Progenitor cell of endocrine pancreas (in vitro differentiated cells): ENCODE measurements at regions not wholly inside any gene's neighbourhood (a gene's known extent, or its start where the extent isn't known, plus 50 kb on each side); places are given as distances from the start of the nearest gene placed in this dataset.
"Not testable (repeated sequence)": the region's sequence is repeated elsewhere in the genome, so short reads cannot be mapped to it uniquely, and the experiment has no call there.

Experiments
- DNase-seq: peaks from one replicate; pipeline ENCODE4 v3.0.0; 2021; ENCODE audit warnings: low spot score; ENCODE audit not compliant: unreplicated experiment
- H3K27ac Mint-ChIP-seq: 2 replicates; pipeline ENCODE4 v1.8.0; 2021; ENCODE audit warnings: mild to moderate bottlenecking, moderate library complexity, mixed read lengths
- H3K27me3 Mint-ChIP-seq: 2 replicates; pipeline ENCODE4 v1.8.0; 2021; ENCODE audit warnings: mixed read lengths
- H3K36me3 Mint-ChIP-seq: 2 replicates; pipeline ENCODE4 v1.8.0; 2022; ENCODE audit warnings: mixed read lengths; ENCODE audit not compliant: insufficient read depth
- H3K4me1 Mint-ChIP-seq: 2 replicates; pipeline ENCODE4 v1.8.0; 2021; ENCODE audit warnings: low read depth, mixed read lengths
- H3K4me3 Mint-ChIP-seq: 2 replicates; pipeline ENCODE4 v1.8.0; 2021; ENCODE audit warnings: low read depth, mild to moderate bottlenecking, moderate library complexity, mixed read lengths
- H3K9me3 Mint-ChIP-seq: 2 replicates; pipeline ENCODE4 v1.8.0; 2021; ENCODE audit warnings: low read depth, mixed read lengths
- CTCF ChIP-seq: fragments of 200-600 bp; sonication (generic); IDR thresholded peaks from one replicate; pipeline ENCODE4 v1.5.0; 2021; ENCODE audit warnings: antibody characterized with exemption, mild to moderate bottlenecking; ENCODE audit not compliant: unreplicated experiment

GRCh38 chr6:68502946-68503345 lies 132.1 kb upstream of the ADGRB3 start:
- Mint-ChIP-seq H3K27me3 (no peaks in the 10 kb centered on the region), H3K9me3 (peaks cover 8% of the 10 kb centered on the region), H3K27ac (no peak overlapping the region), H3K36me3 (no peaks in the 10 kb centered on the region), H3K4me1 (no peaks in the 10 kb centered on the region), H3K4me3 (no peak overlapping the region)
- no peak for TF ChIP-seq CTCF
- no peak for DNase-seq

GRCh38 chr6:68497927-68498326 lies 137.2 kb upstream of the ADGRB3 start:
- Mint-ChIP-seq H3K4me3 (no peak overlapping the region), H3K4me1 (peaks cover 2% of the 10 kb centered on the region), H3K27ac (no peak overlapping the region), H3K36me3 (no peaks in the 10 kb centered on the region), H3K9me3 (peaks cover 7% of the 10 kb centered on the region), H3K27me3 (no peaks in the 10 kb centered on the region)
- DNase-seq, result no peak
- no peak for TF ChIP-seq CTCF

- H3K4me1 Mint-ChIP-seq, H3K4me3 Mint-ChIP-seq, DNase-seq, H3K27ac Mint-ChIP-seq, H3K36me3 Mint-ChIP-seq, H3K27me3 Mint-ChIP-seq, H3K9me3 Mint-ChIP-seq: not testable (repeated sequence)
Observed at GRCh38 chr6:68494880-68495279, 140.2 kb upstream of the ADGRB3 start.

GRCh38 chr6:68476611-68477010 lies 158.5 kb upstream of the ADGRB3 start:
- Mint-ChIP-seq H3K4me1 (no peaks in the 10 kb centered on the region), H3K36me3 (no peaks in the 10 kb centered on the region), H3K27me3 (no peaks in the 10 kb centered on the region), H3K9me3 (no peaks in the 10 kb centered on the region), H3K27ac (no peak overlapping the region), H3K4me3 (no peak overlapping the region)
- no peak for TF ChIP-seq CTCF
- DNase-seq, result no peak

- Mint-ChIP-seq H3K4me3 (no peak overlapping the region), H3K4me1 (no peaks in the 10 kb centered on the region), H3K27ac (no peak overlapping the region), H3K27me3 (no peaks in the 10 kb centered on the region), H3K9me3 (no peaks in the 10 kb centered on the region), H3K36me3 (no peaks in the 10 kb centered on the region)
- TF ChIP-seq CTCF, result no peak
- DNase-seq, result no peak
Observed at GRCh38 chr6:68473433-68474210, 161.5 kb upstream of the ADGRB3 start.

- Mint-ChIP-seq H3K4me3 (no peak overlapping the region), H3K36me3 (no peaks in the 10 kb centered on the region), H3K27me3 (no peaks in the 10 kb centered on the region), H3K9me3 (peaks cover 5% of the 10 kb centered on the region), H3K4me1 (no peaks in the 10 kb centered on the region), H3K27ac (no peak overlapping the region)
- no peak for DNase-seq
- peak; percentile 49 for TF ChIP-seq CTCF
Observed at GRCh38 chr6:68468244-68468884, 166.7 kb upstream of the ADGRB3 start.
